ENCODE measurements at regions not wholly inside any gene's neighbourhood (a gene's known extent, or its start where the extent isn't known, plus 50 kb on each side); places are given as distances from the start of the nearest gene placed in this dataset.

- no peak for DNase-seq
These were observed 445.7 kb downstream of the ADRA2A start for GRCh38 chr10:111522551-111522950.

- DNase-seq, result no peak
These were observed 446.2 kb downstream of the ADRA2A start for GRCh38 chr10:111523016-111523415.

- DNase-seq, result no peak
These were observed 447.3 kb downstream of the ADRA2A start for GRCh38 chr10:111524134-111524533.

- DNase-seq, result no peak
These were observed 448.9 kb downstream of the ADRA2A start for GRCh38 chr10:111525696-111526095.

GRCh38 chr10:111531690-111532089, 454.9 kb downstream of the ADRA2A start:
- DNase-seq, result no peak

- no peak for DNase-seq
These were observed 455.3 kb downstream of the ADRA2A start for GRCh38 chr10:111532139-111532538.

- no peak for DNase-seq
These were observed 462.4 kb downstream of the ADRA2A start for GRCh38 chr10:111539246-111539645.

GRCh38 chr10:111543854-111544253, 467.0 kb downstream of the ADRA2A start:
- DNase-seq, result no peak

- no peak for DNase-seq
These were observed 469.2 kb downstream of the ADRA2A start for GRCh38 chr10:111545861-111546605.

GRCh38 chr10:111548084-111548726, 471.4 kb downstream of the ADRA2A start:
- DNase-seq, result no peak

- no peak for DNase-seq
These were observed 474.2 kb downstream of the ADRA2A start for GRCh38 chr10:111551001-111551400.

- no peak for DNase-seq
These were observed 479.8 kb downstream of the ADRA2A start for GRCh38 chr10:111556666-111557065.

- DNase-seq, result no peak
These were observed 481.4 kb downstream of the ADRA2A start for GRCh38 chr10:111558211-111558610.

GRCh38 chr10:111560027-111560426, 483.2 kb downstream of the ADRA2A start:
- DNase-seq, result no peak

- no peak for DNase-seq
These were observed 484.3 kb downstream of the ADRA2A start for GRCh38 chr10:111561124-111561523.

- DNase-seq, result no peak
These were observed 488.7 kb downstream of the ADRA2A start for GRCh38 chr10:111565542-111565941.

GRCh38 chr10:111578076-111578475, 501.2 kb downstream of the ADRA2A start:
- no peak for DNase-seq

- no peak for DNase-seq
These were observed 502.6 kb downstream of the ADRA2A start for GRCh38 chr10:111579473-111579872.

GRCh38 chr10:111590703-111591102, 513.9 kb downstream of the ADRA2A start:
- no peak for DNase-seq

- no peak for DNase-seq
These were observed 516.7 kb downstream of the ADRA2A start for GRCh38 chr10:111593578-111593977.

GRCh38 chr10:111595173-111595572, 518.3 kb downstream of the ADRA2A start:
- no peak for DNase-seq

GRCh38 chr10:111598433-111599059, 521.7 kb downstream of the ADRA2A start:
- peak; percentile 5 to 9 for DNase-seq

- no peak for DNase-seq
These were observed 523.1 kb downstream of the ADRA2A start for GRCh38 chr10:111599943-111600342.

- no peak for DNase-seq
These were observed 523.9 kb downstream of the ADRA2A start for GRCh38 chr10:111600772-111601171.
